Kidney epithelial cell (primary cell): ENCODE measurements at regions not wholly inside any gene's neighbourhood (a gene's known extent, or its start where the extent isn't known, plus 50 kb on each side); places are given as distances from the start of the nearest gene placed in this dataset.
A peak's percentile ranks its signal among the peaks of the same experiment; 100 is the strongest.

Source experiments
- DNase-seq: peaks from one replicate; pipeline ENCODE4 v3.0.0-alpha.2; 2010; ENCODE audit warnings: low read depth
- H3K27me3 ChIP-seq: 2 replicates; pipeline ENCODE4 v1.6.0; 2011; ENCODE audit warnings: low read length; ENCODE audit not compliant: control insufficient read depth, insufficient read depth
- H3K36me3 ChIP-seq: 2 replicates; pipeline ENCODE4 v1.5.1; 2011; ENCODE audit warnings: low read length; ENCODE audit not compliant: control insufficient read depth, insufficient read depth
- H3K4me3 ChIP-seq: 2 replicates; pipeline ENCODE4 v1.5.1; 2011; ENCODE audit warnings: low read depth, mild to moderate bottlenecking, control low read depth, low read length
- CTCF ChIP-seq: IDR thresholded peaks from 2 replicates; pipeline ENCODE4 v1.5.1; 2011; ENCODE audit warnings: mild to moderate bottlenecking, moderate library complexity, low read length, control low read depth, inconsistent platforms; ENCODE audit not compliant: insufficient read depth, poor library complexity, severe bottlenecking

- no peak for TF ChIP-seq CTCF
- peak; percentile 2 for DNase-seq
These were observed 235.1 kb upstream of the ADAMTSL1 start for GRCh38 chr9:18238752-18239447.

GRCh38 chr9:18240213-18240612 is 233.7 kb upstream of the ADAMTSL1 start:
- DNase-seq, result no peak
- Histone ChIP-seq H3K36me3 (no peaks in the 10 kb centered on the region), H3K4me3 (no peak overlapping the region), H3K27me3 (no peaks in the 10 kb centered on the region)
- TF ChIP-seq CTCF, result no peak

More at GRCh38 chr9:18238752-18239447, 235.1 kb upstream of the ADAMTSL1 start:
- Histone ChIP-seq H3K27me3 (no peaks in the 10 kb centered on the region), H3K4me3 (no peak overlapping the region), H3K36me3 (no peaks in the 10 kb centered on the region)

- no peak for DNase-seq
- TF ChIP-seq CTCF, result no peak
- Histone ChIP-seq H3K4me3 (no peak overlapping the region), H3K36me3 (no peaks in the 10 kb centered on the region), H3K27me3 (no peaks in the 10 kb centered on the region)
These were observed 228.0 kb upstream of the ADAMTSL1 start for GRCh38 chr9:18245911-18246310.

- no peak for DNase-seq
- no peak overlapping the region for H3K4me3 ChIP-seq
- no peaks in the 10 kb centered on the region for H3K36me3 ChIP-seq
- no peak for TF ChIP-seq CTCF
- no peaks in the 10 kb centered on the region for H3K27me3 ChIP-seq
These were observed 223.9 kb upstream of the ADAMTSL1 start for GRCh38 chr9:18250053-18250452.

- TF ChIP-seq CTCF, result no peak
- no peaks in the 10 kb centered on the region for H3K36me3 ChIP-seq
- H3K27me3 ChIP-seq, result no peaks in the 10 kb centered on the region
- no peak overlapping the region for H3K4me3 ChIP-seq
- DNase-seq, result no peak
These were observed 220.0 kb upstream of the ADAMTSL1 start for GRCh38 chr9:18253950-18254349.

- Histone ChIP-seq H3K36me3 (no peaks in the 10 kb centered on the region), H3K4me3 (no peak overlapping the region), H3K27me3 (no peaks in the 10 kb centered on the region)
- DNase-seq, result peak; percentile 28
- peak; percentile 81 for TF ChIP-seq CTCF
These were observed 218.8 kb upstream of the ADAMTSL1 start for GRCh38 chr9:18255158-18255629.
